Osteocyte (in vitro differentiated cells): ENCODE measurements at regions not wholly inside any gene's neighbourhood (a gene's known extent, or its start where the extent isn't known, plus 50 kb on each side); places are given as distances from the start of the nearest gene placed in this dataset.

Experiments used
- DNase-seq: peaks from one replicate; pipeline ENCODE4 v3.0.0; 2021; ENCODE audit warnings: mixed read lengths; ENCODE audit not compliant: unreplicated experiment; ENCODE audit errors: extremely low spot score
- H3K27ac Mint-ChIP-seq: one replicate; pipeline ENCODE4 v1.8.0; 2021; ENCODE audit warnings: mild to moderate bottlenecking, mixed read lengths; ENCODE audit not compliant: unreplicated experiment
- H3K27me3 Mint-ChIP-seq: one replicate; pipeline ENCODE4 v1.8.0; 2021; ENCODE audit warnings: mixed read lengths; ENCODE audit not compliant: unreplicated experiment
- H3K36me3 Mint-ChIP-seq: one replicate; pipeline ENCODE4 v1.8.0; 2021; ENCODE audit warnings: mixed read lengths; ENCODE audit not compliant: unreplicated experiment
- H3K4me1 Mint-ChIP-seq: one replicate; pipeline ENCODE4 v1.8.0; 2021; ENCODE audit warnings: mixed read lengths; ENCODE audit not compliant: unreplicated experiment
- H3K4me3 Mint-ChIP-seq: one replicate; pipeline ENCODE4 v1.8.0; 2021; ENCODE audit warnings: mild to moderate bottlenecking, moderate library complexity, mixed read lengths; ENCODE audit not compliant: unreplicated experiment
- H3K9me3 Mint-ChIP-seq: one replicate; pipeline ENCODE4 v1.8.0; 2021; ENCODE audit warnings: mixed read lengths; ENCODE audit not compliant: unreplicated experiment
- CTCF ChIP-seq: fragments of 200-600 bp; sonication (generic); IDR thresholded peaks from 2 replicates; pipeline ENCODE4 v1.5.0; 2021; ENCODE audit warnings: antibody characterized with exemption, mild to moderate bottlenecking, moderate library complexity

- Mint-ChIP-seq H3K36me3 (no peaks in the 10 kb centered on the region), H3K27me3 (peaks cover 52% of the 10 kb centered on the region), H3K4me1 (no peaks in the 10 kb centered on the region), H3K9me3 (no peaks in the 10 kb centered on the region), H3K27ac (no peak overlapping the region), H3K4me3 (no peak overlapping the region)
- TF ChIP-seq CTCF, result no peak
- DNase-seq, result no peak
Observed at GRCh38 chr2:173819852-173820251, 145.3 kb downstream of the SP3 start.

GRCh38 chr2:173821451-173821850 lies 143.7 kb downstream of the SP3 start:
- no peak overlapping the region for H3K4me3 Mint-ChIP-seq
- TF ChIP-seq CTCF, result no peak
- H3K9me3 Mint-ChIP-seq, result no peaks in the 10 kb centered on the region
- H3K27ac Mint-ChIP-seq, result no peak overlapping the region
- peaks cover 48% of the 10 kb centered on the region for H3K27me3 Mint-ChIP-seq
- H3K36me3 Mint-ChIP-seq, result no peaks in the 10 kb centered on the region
- DNase-seq, result no peak
- no peaks in the 10 kb centered on the region for H3K4me1 Mint-ChIP-seq

- TF ChIP-seq CTCF, result no peak
- no peak for DNase-seq
Observed at GRCh38 chr2:173822889-173823542, 142.2 kb downstream of the SP3 start.

GRCh38 chr2:173823543-173823939 lies 141.6 kb downstream of the SP3 start:
- no peaks in the 10 kb centered on the region for H3K36me3 Mint-ChIP-seq
- no peak overlapping the region for H3K27ac Mint-ChIP-seq
- DNase-seq, result no peak
- no peak for TF ChIP-seq CTCF
- H3K4me3 Mint-ChIP-seq, result no peak overlapping the region
- H3K27me3 Mint-ChIP-seq, result peaks cover 63% of the 10 kb centered on the region
- no peaks in the 10 kb centered on the region for H3K4me1 Mint-ChIP-seq
- H3K9me3 Mint-ChIP-seq, result no peaks in the 10 kb centered on the region

More at GRCh38 chr2:173822889-173823542, 142.2 kb downstream of the SP3 start:
- H3K27ac Mint-ChIP-seq, result no peak overlapping the region
- H3K4me1 Mint-ChIP-seq, result no peaks in the 10 kb centered on the region
- peaks cover 59% of the 10 kb centered on the region for H3K27me3 Mint-ChIP-seq
- H3K9me3 Mint-ChIP-seq, result no peaks in the 10 kb centered on the region
- H3K36me3 Mint-ChIP-seq, result no peaks in the 10 kb centered on the region
- no peak overlapping the region for H3K4me3 Mint-ChIP-seq

DNA sequence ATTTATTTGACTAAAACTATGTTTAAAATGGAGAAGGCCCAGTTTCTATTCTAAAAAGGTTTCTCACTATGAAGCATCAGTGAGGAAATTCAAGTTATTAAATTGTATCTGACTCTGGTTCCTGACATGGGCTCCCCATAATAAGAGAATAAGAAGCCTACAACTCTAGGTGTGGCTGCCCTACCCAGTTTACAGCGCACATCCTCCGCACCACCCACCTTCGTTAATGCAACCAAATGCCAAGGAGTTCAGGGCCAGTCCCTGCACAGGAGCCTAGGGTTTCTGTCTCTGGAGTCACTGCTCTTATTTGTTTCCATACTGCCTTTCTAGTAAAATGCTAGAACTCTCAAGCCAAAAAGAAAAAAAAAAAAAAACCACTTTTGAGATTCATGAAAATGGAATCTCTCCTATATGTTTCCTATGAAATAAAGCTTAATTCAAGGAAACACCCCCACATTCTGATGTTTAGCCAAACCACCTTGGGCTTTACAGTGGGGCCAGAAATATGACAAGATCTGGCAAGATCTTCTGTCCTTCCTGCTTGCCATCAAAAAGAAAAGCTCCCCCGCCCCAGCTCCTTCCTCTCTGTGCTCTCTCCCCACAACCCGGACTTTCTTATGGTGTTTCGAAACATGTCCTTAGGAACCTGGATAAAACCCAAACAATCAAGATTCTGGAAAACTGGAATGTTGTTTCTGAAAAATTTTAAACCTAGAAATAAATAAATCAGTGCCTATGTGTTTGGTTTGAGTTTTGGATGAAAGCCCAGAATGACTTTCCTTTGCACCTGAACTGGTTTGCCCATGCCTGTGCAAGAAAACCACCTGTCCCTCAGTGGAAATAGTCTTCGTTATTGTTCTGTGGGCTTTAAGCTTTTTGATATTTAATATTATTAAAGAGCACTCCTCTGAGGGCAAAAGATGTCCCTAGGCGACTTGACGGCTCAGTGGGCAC lies 136.7 kb downstream of the SP3 start:
- Mint-ChIP-seq H3K4me1 (peaks cover 15% of the 10 kb centered on the region), H3K9me3 (no peaks in the 10 kb centered on the region), H3K27ac (no peak overlapping the region), H3K4me3 (no peak overlapping the region), H3K36me3 (no peaks in the 10 kb centered on the region), H3K27me3 (peaks cover 32% of the 10 kb centered on the region)
- no peak for DNase-seq
- TF ChIP-seq CTCF, result no peak
